SHP77 treated with DMSO at 0.1 percent for 48 hours (cell line): ENCODE measurements at regions not wholly inside any gene's neighbourhood (a gene's known extent, or its start where the extent isn't known, plus 50 kb on each side); places are given as distances from the start of the nearest gene placed in this dataset.

Source experiments
- DNase-seq: peaks from one replicate; lab custom pipeline; 2025; lab: John Stamatoyannopoulos, UW

DNA sequence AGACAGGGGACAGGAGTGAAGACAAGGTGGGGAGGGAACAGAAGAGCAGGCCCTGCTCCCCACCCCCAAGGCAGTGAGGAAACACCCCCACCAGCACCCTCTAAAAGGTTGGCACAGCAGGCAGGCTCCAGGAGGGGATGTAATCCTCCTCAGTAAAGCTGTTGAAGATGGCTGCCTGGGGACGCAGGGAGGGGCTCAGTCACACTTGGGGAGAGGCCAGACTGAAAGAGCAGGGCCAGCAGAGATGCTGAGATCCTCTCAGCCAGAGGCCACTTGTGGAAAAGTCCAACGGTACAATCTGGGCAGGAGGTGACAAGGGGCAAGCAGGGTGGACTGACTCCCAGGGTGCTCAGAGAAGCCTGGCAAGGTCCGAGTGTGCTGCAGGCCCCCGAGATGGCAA, 154.8 kb upstream of the ID2 start:
- no peak for DNase-seq

- no peak for DNase-seq
Observed at GRCh38 chr2:8527676-8528075, 154.2 kb upstream of the ID2 start.

- DNase-seq, result no peak
Observed at GRCh38 chr2:8528863-8529262, 153.0 kb upstream of the ID2 start.

DNA sequence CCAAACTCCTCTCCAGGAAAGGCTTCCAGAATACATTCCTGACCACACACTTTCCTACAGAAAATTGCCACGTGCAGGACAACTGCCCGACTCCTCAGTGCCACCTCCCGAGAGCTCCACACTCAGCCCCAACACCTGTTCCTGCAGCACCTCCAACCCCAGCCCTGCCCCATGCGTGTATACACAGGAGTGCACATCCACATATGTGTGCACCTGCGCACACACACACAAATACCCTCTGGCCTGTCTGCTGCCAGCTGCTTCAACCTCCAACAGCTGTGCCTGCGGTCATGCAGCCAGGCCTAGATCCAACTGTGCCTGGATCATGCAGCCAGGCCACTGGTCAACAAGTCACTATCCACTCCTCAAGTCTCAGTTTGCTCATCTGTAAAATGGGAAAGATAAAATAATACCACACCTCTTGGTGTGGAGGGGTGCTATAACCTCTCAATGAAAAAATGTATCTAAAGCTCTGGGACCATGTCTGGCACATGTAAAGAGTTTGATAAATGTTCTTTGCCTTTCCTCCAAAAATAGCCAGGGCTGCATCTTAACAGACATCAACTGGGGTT, 152.1 kb upstream of the ID2 start:
- peak; percentile 54 for DNase-seq

DNA sequence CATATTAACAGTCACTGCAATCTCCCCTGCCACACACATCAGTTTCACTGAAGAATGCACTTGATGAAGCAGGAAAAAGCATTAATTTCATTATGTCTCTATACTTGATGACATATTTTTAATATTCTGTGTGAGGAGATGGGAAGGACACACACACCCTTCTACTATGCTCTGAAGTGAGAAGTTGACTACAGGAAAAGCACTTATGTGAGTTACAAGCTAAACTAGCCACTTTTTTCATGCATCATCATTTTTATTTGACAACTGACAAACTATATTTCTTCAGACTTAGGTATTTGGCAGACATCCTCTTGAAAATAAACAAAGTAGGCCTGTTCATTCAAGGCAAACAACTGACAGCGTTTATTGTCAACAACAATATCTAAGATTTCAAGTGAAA, 150.4 kb upstream of the ID2 start:
- DNase-seq, result no peak

DNA sequence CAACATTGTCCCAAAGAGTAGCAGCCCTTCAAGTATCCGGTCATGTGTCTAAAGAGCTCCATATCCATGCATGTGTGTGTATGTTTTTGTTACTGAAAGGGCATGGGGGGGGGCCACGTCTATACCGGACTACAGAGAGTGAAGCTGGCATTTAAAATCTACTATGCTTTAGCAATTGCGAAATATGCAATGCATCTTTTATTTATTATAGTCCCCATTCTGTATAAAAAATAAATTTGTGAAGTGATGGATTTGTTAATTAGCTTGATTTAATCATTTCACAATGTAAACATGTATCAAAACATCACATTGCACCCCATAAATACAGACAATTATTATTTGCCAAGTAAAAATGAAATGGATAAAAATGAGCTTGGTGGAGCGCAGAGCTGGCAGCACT, 149.4 kb upstream of the ID2 start:
- no peak for DNase-seq

GRCh38 chr2:8533923-8534322, 147.9 kb upstream of the ID2 start:
- DNase-seq, result no peak

- DNase-seq, result no peak
Observed at GRCh38 chr2:8534386-8534728, 147.5 kb upstream of the ID2 start.

DNA sequence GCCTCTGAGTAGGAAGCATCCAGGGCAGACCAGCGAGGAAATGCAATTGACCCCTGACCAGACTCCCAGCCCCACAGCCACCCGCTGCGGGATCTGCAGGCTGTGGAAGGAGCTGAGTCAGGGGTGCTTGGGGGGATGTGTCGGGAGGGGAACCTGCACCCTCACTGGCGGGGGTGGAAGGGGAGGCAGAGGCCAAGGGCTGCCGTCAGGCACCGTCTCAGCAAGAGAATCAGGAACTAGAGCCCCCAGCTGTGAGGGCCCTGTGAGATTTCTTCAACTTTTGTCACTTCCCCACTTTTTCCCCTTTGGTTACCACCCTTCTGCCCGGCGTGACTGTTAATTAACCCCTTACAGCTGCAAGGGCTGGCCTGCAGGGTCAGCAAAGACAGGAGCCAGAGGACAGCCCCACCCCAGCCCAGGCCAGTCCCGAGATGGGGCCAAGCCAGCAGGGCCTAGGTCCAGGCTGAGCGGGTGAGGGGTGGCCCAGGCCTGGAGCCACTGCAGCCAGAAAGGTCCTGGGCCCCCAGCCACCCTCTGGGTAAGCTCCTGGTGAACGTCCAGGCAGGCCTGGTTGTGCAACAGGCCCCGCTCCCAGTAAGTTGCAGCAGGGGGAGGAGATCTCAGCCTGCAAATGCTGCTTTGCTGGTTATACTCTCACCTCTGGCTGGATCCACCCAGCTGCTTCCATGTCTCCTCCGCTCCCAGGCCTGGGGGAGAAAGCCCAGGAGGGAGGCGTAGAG, 147.0 kb upstream of the ID2 start:
- no peak for DNase-seq

- DNase-seq, result no peak
Observed at GRCh38 chr2:8535469-8535795, 146.4 kb upstream of the ID2 start.

- DNase-seq, result no peak
Observed at GRCh38 chr2:8535821-8536685, 145.8 kb upstream of the ID2 start.

GRCh38 chr2:8536686-8537561, 144.9 kb upstream of the ID2 start:
- no peak for DNase-seq

DNA sequence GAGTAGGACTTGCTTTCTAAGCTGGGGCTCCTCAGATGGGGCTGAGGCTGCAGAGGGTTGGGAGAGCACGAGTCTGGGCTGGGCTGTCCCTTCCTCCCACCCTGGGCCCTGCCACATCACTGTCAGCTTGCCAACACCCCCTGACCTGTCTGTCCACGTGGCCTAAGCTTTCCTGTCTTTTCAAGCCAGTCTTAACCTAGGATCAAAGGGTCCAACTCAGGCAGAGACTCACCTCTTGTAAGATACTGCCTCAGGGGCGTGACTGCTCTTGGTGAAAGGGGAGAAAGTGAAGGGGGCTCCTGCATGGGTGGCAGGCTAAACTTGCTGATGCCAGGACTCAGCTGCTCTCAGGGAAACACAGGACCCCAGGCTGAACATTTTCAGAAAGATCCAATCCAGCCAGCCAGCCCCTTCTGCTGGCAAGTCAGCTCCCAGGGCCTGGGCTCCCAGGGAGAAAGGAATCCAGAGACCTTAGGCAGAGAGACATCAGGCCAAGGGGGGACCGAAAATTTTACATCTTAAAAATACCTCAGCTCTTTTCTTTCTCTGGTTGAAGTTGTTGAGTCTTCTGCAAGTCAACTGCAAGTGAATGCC, 144.2 kb upstream of the ID2 start:
- DNase-seq, result no peak

- no peak for DNase-seq
Observed at GRCh38 chr2:8538531-8538930, 143.3 kb upstream of the ID2 start.

- no peak for DNase-seq
Observed at GRCh38 chr2:8538931-8539621, 142.8 kb upstream of the ID2 start.

DNA sequence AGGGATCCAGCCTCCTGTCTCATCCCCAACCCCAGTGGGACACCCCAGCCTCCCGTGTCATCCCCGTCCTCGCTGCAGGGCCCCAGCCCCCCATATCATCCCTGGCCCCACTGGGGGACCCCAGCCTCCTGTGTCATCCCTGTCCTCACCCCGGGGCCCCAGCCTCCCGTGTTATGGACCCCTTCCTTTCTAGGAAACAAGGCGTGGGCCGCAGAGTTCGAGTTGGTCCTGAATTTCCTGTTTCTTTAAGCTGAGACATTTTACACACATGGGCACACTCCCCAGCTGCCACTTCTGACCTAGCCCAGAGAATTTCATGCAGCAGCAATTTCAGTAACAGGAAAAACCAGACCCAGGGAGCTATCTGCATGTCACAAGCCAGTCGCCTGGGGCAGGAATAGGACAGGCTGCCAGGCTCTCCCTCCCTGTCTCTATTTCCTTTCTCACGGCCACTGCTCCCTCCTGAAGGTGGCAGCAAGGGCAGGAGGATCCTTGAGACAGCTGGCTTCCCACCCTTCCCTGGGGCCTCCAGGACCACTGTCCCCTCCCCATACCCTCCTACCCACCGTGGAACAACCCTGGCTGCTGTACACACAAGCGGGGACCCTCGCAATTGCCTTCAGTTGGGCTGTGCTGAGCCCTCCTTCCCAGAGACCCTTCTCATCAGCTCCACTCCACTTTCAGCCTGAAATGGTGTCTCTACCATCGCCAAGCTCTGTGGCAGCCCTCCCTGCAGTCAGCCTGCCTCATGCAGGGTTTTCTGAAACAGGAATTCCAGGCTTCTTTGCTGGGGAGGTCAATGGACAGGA, 141.9 kb upstream of the ID2 start:
- no peak for DNase-seq

GRCh38 chr2:8540552-8541055, 141.3 kb upstream of the ID2 start:
- no peak for DNase-seq

DNA sequence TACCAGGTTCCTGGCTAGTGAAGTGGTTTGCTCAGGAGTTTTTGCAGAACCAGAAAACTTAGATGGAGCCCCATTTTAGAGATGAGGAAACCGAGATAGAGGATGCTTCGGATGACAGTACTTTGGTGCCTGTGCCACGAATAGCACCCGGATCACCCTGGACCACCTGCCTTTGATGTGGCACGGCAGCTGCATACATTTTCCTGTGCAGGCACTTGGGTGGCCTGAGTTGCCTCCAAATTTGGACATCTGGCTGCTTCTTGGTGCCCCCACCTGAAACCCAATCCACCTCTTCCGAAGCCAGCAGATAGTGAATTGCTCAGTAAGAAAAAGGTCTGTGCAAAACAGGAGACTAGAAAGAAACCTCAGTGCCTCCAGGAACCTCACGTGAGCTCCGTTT, 140.6 kb upstream of the ID2 start:
- no peak for DNase-seq

DNA sequence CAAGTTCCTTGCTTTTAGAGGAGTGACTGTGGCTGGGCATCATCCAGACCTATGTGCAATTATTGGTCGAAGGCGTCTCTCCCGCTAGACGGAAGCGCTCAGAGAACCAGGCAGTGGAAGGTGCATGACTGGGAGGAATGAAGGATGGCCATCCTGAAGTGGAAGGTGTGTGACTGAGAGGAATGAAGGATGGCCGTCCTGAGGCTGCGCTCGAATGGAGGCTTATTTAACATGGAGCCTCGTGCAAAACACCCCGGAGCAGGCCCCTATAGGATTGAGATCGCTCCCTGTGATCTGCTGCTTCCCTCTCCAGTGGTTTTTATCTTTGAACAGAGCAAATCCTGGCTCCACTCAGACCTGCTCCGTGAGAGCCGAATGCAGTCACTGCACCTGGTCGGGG, 140.2 kb upstream of the ID2 start:
- no peak for DNase-seq

DNA sequence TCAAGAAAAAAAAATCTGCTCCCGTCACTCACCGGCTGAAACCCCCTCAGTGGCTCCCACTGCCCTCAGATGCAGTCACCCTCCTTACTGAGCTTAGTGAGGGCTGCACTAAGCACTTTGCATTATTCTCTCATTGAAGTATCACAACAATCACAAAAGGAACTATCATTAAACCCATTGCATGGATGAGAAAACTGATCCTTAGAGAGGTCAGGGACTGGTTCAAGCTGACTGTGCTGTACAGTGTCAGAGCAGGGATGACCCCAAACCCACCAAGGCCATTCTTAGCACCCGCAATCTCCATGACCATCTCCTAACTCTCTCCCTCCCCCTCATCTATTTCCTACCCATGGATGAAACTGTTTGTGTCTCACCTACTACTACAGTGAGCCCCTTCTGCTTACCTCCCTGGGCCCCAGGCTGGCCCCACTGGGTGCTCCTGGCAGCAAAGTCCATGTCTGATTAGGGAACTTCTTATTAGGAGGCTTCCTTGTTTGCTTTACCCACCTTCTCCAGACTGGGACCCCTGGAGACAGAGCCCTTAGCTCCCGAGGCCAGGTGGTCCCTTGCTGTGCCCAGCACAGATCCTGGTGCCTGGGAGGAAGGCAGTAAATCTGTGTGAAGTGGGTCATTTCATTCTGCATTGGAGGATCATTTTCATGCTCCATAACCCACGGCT, 139.3 kb upstream of the ID2 start:
- no peak for DNase-seq
